HG03103 (cell line): ENCODE measurements at regions not wholly inside any gene's neighbourhood (a gene's known extent, or its start where the extent isn't known, plus 50 kb on each side); places are given as distances from the start of the nearest gene placed in this dataset.
A peak's percentile ranks its signal among the peaks of the same experiment; 100 is the strongest.

ENCODE experiments used
- ATAC-seq: cut with Tn5 transposase; IDR thresholded peaks from one replicate; pipeline ENCODE4 v1.9.1; 2021; ENCODE audit warnings: low read depth; ENCODE audit not compliant: unreplicated experiment

DNA sequence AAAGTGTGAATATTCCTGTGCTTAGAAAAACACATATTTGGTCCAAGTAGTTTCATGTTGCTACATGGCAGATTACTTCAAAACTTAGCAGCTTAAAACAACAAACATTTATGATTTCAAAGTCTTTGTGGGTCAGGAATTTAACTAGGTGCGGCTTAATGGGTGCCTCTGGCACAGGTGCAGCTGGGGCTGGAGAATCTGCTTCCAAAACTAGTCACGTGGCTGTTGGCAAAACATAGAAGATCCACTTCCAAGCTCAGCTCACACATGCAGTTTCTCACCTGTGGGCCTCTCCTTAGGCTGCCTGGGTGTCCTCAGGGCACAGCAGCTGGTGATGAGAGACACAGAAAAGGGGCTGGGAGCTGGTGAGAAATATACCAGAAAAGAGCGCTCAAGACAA, 263.4 kb downstream of the TTLL7 start:
- no peak for ATAC-seq

DNA sequence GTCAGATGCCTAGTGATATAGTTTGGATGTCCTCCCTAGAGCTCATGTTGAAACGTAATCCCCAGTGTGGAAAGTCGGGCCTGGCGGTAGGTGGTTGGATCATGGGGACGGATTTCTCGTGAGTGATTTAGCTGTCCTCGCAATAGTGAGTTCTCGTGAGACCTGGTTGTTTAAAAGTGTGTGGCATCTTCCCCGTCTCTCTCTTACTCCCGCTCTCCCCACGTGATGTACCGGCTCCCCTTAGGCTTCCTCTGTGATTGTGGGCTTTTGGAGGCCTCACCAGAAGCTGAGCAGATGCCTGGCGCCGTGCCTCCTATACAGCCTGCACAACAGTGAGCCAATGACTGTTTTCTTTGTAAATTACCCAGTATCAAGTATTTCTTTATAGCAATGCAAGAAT, 264.5 kb downstream of the TTLL7 start:
- no peak for ATAC-seq

DNA sequence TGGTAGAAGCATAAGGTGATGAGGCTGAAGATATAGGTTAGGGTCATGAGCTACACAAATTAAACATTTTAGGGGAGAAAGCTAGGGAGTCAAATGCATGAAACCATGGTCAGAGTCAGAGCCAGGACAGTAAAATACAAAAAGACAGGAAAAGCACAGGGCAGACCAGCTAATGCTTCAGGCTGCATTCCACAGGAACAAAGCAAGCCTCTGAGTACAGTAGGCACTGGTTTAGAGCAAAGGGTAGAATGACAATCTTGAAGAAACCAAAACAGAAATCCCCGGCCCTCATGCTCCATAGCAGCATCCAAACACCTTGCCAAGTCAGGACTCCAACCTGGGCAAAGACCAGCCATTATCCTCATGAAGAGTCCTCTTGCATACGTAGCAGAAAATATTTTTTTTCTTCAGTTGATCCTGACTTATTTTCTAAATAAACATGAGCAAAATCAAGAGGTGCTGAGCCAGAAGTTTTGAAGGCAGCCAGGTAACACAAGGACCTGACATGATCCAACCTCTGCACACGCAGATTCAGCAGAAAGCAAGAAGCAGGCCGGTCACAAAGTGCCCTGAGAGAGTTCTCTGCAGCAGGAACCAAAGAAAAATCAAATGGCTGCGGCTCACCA, 273.1 kb downstream of the TTLL7 start:
- no peak for ATAC-seq

DNA sequence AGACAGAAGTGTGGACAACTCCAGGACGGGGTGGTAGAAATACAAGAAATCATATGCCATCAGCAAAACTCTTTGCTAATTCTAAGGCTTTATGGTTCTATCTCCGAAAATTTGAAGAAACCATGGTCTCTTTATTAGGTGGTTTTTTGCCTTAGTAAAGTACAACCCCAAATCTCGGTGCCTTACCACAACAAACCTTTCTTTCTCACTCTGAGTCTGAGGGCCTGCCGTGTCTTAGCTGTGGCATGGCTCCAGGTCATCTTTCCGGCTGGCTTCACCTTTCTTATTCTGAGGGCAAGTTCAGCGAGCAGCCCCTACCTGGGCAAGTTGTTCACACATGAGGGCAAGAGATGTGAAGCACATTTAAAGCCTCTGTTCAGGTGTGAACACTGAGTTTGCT, 280.6 kb downstream of the TTLL7 start:
- no peak for ATAC-seq

DNA sequence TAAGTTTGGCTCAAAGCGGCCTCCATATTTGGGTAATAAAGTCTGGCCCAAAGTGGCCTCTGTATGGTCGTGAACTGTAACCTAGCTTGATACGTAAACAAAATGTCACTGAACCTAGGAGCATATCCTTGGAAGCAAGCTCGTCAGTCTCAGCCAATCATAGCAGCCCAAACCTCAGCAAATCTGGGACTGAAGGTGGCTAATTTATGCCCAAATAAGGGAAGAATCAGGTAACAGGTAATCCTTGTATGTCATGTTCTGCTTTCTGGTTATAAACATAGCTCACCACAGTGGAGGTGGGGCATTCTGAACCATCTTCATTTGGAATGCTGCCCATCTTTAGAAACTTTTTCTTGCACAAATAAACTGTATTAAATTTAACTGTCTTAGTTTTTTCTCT, 281.1 kb downstream of the TTLL7 start:
- no peak for ATAC-seq

DNA sequence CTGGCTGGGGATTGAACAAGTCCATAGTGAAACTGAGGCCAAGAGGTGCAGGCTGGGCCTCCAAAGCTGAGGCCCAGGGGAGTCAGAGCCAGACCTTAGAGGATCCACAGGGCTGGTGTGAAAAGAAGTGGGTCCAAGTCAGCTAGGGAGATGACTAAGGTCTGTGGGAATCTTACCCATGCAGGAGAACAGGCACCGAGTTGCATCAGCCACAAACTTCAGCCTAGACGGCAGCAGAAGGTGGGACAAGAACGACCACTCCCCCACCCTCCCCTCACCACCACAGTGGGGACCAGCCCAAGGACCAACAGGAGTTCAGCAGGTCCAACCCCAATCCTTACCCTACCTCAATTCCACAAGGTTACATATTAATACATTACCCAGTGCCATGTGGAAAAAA, 282.3 kb downstream of the TTLL7 start:
- ATAC-seq: no peak

DNA sequence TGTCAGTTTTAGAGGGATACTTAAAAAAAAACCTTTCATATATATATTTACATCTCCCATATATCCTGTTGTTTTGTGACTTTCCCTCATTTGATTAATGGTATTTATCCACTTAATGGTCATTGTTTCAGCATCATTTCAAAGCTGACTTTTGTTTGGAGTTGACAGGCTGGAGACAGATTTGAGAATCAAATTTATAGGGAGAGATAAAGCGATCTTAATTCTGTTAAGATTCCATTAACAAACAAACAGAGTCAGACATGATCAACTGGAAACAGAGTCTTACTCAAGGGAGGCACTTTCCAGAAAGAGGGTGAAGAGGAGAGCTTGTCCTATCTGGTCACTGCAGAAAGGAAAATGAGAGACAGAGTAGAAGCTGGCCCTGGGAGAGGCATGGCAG, 283.4 kb downstream of the TTLL7 start:
- no peak for ATAC-seq

DNA sequence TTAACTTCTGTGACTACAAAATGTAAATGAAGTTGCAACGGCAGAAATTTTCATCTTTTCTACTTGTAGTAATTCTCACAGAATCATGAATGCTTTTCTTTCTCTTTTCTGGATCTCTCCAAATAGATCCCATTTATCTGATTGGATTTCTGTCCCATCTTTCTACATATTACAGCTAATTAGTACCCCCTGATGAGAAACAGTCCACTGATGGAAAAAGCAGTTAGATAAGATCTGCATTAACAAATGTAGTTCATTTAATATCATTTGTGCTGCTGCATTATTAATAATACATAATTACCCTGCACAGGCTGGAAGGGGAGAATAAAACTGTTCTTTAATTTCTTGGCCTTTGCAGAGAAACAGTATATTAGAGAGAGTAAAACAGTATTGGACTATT, 289.3 kb downstream of the TTLL7 start:
- ATAC-seq: no peak

DNA sequence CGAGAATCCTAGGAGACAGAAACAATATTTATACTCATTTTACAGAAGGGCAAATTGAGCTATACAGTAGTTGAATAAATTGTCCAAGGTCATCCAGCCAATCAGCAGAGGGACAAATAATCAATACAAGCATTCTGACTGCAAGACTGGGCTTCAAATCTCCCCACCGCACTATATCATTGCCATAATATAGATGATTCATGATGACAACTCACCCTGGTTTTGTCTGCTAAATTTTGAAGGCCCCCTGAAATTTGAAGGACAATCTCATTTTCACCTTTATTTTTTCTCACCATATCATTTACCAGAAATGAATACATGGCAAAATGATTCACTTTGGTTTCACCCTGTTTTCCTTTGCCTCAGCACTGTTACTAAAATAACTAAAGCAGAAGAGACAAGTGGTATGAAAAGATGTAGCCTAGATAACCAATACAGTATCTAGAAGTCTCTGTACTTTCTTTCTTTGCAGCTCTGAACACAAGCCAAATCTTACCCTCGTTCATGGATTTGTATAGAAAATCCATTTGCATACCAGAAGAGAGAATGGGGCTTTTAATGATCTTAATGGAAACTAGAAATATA, 292.5 kb downstream of the TTLL7 start:
- no peak for ATAC-seq

DNA sequence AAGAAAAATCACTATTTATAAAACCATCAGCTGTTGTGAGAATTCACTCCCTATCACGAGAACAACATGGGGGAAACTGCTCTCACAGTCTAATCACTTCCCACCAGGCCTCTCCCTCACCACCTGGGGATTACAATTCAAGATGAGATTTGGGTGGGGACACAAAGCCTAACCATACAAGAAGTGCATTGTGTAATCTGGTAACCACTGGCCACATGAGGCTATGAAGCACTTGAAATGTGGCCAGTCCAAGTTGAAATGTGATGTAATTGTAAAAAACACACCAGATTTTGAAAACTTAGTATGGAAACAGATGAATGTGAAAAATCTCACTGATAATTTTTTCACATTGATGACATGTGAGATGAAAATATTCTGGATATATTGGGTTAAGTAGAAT, 293.8 kb downstream of the TTLL7 start:
- ATAC-seq: no peak

DNA sequence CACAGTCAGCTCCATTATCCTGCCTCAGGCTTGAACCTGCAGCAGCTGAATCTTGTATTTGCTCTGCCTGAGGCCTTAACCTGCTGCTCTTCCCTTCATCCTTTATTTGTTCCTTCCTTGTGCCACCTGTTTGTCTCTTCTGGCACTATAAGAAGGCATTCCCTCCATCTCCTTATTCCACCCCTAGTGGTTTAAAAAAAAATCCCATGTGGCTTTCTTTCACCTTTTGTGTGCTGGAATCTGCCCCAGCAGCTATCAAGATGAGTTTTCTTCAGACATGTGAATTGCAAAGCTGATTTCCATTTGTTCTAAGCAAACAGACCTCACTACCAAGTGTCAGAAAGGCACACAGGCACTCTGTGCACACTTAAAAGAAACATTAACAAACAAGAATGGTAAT, 294.6 kb downstream of the TTLL7 start:
- ATAC-seq: no peak

DNA sequence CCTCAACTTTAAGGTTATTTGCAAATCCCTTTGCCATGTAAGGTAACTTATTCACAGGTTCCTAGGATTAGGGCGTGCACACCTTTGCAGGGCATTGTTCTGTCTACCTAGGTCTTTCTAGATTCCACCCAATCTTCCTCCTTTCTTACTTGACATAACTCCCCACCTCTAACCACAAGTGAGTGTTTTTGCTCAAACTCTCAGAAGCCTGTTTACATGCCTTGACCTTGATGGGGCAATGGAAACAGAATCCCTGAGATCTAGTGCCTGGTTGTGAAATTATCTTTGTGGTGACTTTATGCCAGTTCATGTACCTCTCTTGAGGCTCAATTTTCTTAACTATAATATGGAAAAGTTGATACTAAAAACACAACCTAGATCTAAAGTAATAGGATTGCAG, 296.6 kb downstream of the TTLL7 start:
- ATAC-seq: no peak

DNA sequence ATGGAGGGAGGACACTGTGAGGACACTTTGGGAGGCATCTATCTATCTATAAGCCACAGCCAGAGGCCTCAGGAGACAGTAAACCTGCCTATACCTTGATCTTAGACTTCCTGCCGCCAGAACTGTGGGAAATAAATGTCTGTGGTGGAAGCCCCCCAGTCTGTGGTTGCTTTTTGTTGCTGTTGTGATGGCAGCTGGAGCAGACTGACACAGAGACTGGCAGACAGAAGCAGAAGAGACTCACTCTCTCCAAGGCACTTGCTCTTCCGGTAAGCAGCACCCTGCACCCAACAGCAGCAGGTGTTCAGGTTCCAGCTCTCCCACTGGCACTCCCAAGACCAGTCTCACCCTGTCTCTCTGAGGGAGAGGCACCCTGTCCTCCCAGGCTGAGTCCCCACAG, 297.6 kb downstream of the TTLL7 start:
- no peak for ATAC-seq

DNA sequence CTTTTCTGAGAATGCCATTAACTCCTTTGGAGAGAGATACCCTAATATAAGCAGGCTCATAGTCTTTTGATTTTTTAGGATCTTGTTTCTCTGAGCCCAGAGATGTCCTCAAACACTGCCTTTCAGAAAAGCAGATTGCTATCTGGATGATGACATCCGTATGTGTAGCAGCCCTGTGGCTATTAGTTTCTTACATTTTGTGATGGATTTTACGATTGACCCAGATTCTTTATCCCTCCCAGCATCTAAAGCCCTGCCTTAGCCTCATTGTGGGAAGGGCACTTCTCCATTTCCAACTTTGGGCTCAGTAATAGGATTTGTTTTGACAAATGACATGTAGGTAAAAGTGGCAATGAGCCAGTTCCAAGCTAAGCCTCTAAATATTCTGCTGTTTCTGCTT, 300.3 kb downstream of the TTLL7 start:
- ATAC-seq: no peak

DNA sequence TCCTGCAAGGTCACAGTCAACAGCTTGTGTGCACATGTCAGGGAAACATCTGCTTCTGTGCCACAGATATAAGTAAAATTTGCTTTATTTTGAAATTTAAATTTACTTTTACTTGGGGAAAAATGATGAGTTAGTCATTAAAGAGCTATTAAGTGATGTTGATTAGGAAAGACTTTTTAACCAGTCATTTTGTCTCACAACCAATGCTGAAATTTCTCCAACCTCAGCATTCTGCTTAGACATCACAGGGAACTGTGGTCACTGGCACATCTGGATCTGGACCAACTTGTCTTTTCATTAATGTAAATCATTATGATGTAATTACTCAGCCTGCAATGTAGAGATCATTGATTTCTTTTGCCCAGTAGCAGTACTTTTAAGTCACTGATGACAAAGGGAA, 301.0 kb downstream of the TTLL7 start:
- no peak for ATAC-seq

DNA sequence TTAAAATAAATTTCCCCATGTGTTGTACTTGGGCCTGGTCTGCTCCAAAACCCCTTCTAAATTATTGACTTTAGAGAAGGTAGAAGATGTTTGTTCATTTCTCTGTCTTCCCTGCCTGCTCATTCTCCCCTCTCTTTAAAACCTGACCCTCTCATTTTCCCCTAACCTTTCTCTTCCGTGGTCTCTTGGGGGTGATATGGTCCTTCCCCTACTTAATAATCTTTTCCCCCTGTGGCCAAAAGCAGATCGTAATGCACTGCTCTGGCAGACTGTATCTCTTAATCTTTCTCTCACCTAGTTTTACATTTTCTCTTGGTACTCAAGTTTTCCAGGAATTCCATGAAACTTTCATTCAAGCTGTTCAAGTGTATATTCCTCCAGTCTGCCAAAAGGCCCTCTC, 301.7 kb downstream of the TTLL7 start:
- no peak for ATAC-seq

DNA sequence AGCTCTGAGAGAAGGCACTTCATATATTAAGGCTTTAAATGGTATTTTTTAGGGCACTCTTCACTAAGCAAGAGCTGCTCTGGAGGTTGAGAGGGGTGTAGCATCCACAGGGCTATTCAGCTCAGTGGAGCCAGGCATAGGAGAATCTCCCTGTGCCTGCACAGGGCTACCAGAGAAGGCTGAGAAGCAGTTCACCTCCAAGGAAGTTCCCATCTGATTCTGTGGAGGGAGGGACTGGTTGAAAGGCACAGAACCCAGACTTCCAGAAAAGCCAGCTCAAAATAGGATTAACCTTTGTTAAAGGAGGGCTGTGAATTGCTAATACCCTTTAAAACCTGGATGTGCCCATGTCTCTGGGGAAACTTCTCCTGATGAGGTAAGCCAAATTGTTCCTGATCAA, 304.5 kb downstream of the TTLL7 start:
- no peak for ATAC-seq

DNA sequence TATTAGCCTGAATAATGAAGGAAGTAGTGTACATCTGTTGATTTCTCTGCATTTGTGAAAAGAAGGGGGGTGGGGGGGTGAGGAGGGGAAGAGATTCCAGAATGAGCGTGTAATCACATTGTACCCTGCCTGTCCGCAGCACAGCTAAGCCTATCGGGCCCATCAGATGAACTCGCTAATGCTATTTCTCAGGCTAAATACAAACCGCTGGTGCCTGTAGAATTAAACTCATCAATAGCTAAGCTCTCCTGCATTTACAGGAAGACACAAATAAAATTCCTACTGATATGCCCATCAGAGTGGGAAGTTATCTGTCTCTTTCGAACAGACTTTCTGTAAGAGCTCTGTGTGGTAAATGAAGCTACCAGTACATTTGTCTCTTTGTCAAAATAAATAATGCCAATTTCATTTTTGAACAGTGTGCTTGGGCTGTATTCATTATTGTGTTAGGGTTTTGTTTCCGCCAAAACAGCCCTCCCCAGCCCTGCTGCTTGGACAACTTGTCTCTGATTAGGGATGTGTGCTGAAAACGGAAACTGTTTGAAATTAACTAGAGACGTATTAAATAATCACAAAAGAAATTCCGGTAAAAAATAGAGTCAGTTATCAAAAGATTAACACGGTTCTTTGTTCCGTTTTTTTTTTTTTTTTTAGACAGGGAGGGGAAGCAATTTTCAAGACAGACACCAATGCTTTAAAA, 305.4 kb downstream of the TTLL7 start:
- ATAC-seq: no peak

DNA sequence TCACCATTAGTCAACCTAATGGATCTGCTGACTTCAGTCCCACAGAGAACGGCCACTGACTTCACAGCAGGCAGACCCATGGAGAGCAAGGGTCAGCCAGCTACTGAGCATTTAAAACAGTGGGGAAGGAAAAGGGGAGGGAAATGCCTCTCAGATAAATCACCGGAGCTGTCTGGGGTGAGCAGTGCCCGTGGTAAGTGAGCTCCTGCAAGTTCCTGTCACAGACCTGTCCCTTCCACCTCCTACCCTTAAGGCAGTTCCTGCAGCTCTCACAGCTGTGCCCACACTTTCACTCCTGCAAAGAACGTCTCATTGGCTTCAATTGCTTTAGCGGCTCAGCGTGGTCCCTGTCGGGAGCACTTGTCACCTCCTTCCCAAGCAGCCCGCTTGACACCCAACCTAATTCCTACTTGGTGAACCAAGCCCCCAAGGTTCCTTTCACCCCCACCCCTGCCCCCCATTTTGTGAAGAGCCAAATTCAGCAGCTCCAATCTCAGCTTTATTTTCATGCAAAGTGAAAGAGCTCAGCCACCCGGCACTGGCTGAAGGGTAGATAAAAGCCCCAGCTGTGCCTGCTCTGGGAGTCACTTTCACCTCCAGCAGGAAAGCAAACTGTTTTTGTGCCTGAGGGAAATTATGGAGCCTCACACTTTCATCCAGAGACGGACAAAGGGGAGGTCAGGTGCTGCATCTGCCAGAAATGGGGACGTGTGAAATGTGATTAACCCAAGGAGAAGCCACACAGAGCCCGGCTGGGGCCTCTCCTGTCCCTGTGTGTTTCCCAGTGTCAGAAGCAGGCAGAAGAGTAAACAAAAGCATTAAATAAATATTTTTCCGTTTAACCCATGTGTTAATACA, 306.2 kb downstream of the TTLL7 start:
- peak; percentile 52 for ATAC-seq

DNA sequence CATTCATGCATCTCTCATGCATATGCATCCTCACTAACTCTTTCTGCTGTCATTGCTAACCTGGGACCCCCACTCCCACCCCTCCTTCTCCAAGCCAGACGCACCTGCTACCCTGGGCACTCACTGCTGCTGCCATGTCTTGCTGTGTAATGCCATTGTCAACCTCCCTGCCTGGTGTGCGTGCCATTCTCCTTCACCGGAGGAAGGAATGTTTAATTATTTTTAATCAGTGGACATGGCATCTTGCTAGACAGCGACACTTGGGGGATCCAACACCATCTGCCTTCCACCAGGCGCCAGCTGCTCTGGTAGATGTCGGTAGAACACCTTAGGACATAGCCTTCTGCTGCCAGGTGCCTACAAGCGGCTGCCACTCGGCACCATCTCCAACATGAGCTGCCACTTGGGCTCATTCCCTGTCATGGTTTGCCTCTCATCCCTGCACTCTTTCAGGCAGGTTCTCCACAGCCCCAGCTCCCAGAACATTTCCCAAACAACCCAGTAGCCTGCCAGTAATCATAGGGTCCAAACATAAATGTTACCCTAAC, 306.9 kb downstream of the TTLL7 start:
- peak; percentile 2 for ATAC-seq
